Activated CD8-positive, alpha-beta T cell treated with anti-CD3 and anti-CD28 coated beads, Interleukin-2, amount 10 ng/mL, durations not matched to agents 7 days and 5 days (primary cell): ENCODE measurements at regions not wholly inside any gene's neighbourhood (a gene's known extent, or its start where the extent isn't known, plus 50 kb on each side); places are given as distances from the start of the nearest gene placed in this dataset.
"Not testable (repeated sequence)": the region's sequence is repeated elsewhere in the genome, so short reads cannot be mapped to it uniquely, and the experiment has no call there.

Experiments used
- ATAC-seq: fragments of 150-1000 bp; cut with Tn5 transposase; one replicate; pipeline ENCODE4 v1.10.0; 2021; ENCODE audit warnings: moderate library complexity
- CTCF ChIA-PET: fragments of 350-600 bp; sonication (Branson Sonifier 250); formaldehyde crosslinking; loops from one replicate; lab custom pipeline; 2021; ENCODE audit warnings: antibody characterized with exemption; lab: Charles Lee
- POLR2A ChIA-PET: fragments of 350-600 bp; sonication (Branson Sonifier 250); formaldehyde crosslinking; loops from one replicate; lab custom pipeline; 2021; ENCODE audit warnings: antibody characterized with exemption; lab: Charles Lee
- DNase-seq: peaks from one replicate; pipeline ENCODE4 v3.0.0-alpha.2; 2020
- H3K27ac Mint-ChIP-seq: one replicate; pipeline ENCODE4 v1.8.0; 2021; ENCODE audit warnings: mild to moderate bottlenecking, mixed read lengths
- H3K27me3 Mint-ChIP-seq: one replicate; pipeline ENCODE4 v1.8.0; 2021; ENCODE audit warnings: low read depth, mixed read lengths
- H3K36me3 Mint-ChIP-seq: one replicate; pipeline ENCODE4 v1.8.0; 2021; ENCODE audit warnings: low read depth, mixed read lengths
- H3K4me1 Mint-ChIP-seq: one replicate; pipeline ENCODE4 v1.8.0; 2021; ENCODE audit warnings: low read depth, mixed read lengths
- H3K4me3 Mint-ChIP-seq: one replicate; pipeline ENCODE4 v1.8.0; 2021; ENCODE audit warnings: mild to moderate bottlenecking, mixed read lengths
- H3K9me3 Mint-ChIP-seq: one replicate; pipeline ENCODE4 v1.8.0; 2022; ENCODE audit warnings: mixed read lengths; ENCODE audit not compliant: insufficient read depth

DNA sequence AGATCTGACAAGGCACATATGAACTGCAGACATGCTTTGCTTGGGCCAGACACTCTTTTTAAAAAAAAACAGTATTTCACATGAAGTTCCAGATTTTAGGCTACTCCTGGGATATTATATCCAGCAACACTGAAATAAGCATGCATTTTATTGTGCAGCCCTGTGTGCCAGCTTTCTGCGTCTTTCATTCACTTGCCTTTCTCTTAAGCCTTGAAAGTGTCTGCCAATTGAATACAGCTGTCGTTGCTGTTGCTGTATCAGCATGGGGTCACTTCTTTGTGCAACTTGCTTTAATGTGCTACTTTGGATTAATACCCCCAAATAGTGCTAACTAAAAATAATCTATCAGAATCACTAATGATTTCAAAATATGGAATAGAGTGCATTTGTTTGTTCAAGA lies 657.8 kb downstream of the SLITRK6 start:
- Mint-ChIP-seq H3K4me1 (no peaks in the 10 kb centered on the region), H3K27me3 (no peaks in the 10 kb centered on the region), H3K4me3 (no peak overlapping the region), H3K27ac (no peak overlapping the region), H3K36me3 (no peaks in the 10 kb centered on the region), H3K9me3 (peaks cover 4% of the 10 kb centered on the region)
- ATAC-seq (no peak), DNase-seq (no peak)
- ChIA-PET CTCF (no interaction called here), POLR2A (no interaction called here)

DNA sequence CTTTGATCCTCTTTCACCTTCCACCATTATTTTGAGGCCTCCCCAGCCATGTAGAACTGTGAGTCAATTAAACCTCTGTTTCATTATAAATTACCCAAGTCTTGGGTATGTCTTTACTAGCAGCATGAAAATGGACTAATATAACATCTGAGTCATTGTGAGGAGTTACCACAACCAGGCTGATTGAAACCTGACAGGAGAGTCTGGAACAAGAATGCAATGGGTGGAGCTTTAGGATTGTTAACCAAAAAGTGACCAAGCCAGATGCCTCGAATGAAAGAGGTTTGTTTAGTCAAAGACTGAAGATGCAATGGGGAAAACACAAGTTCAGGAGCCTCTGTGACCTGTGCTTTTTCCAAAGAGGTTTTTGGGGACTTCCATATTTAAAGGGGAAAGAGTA lies 659.0 kb downstream of the SLITRK6 start:
- ATAC-seq: no peak
- H3K9me3 Mint-ChIP-seq: peaks cover 4% of the 10 kb centered on the region
- H3K36me3 Mint-ChIP-seq: no peaks in the 10 kb centered on the region
- DNase-seq: no peak
- H3K27ac Mint-ChIP-seq: no peak overlapping the region
- no peaks in the 10 kb centered on the region for H3K27me3 Mint-ChIP-seq
- ChIA-PET POLR2A (no interaction called here), CTCF (no interaction called here)
- H3K4me3 Mint-ChIP-seq: no peak overlapping the region
- no peaks in the 10 kb centered on the region for H3K4me1 Mint-ChIP-seq

DNA sequence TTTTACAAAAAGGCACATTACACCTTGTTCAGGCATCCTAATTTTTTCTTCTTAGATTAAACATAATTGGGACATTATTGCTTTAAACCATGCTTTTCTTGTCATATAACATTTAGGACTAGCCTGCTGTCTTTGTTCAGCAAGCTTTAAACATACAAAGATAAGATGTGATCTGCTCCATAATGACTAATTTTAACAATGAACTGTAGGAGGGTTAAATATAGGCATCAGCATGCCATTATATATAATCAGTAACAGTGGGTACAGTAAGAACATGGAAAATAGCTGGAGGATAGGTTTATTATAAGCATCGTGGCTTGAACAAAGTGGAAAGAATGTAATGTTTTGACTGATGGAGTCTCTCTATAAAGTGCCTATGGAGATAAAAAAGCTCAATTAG lies 661.7 kb downstream of the SLITRK6 start:
- H3K36me3 Mint-ChIP-seq: no peaks in the 10 kb centered on the region
- ATAC-seq (no peak), DNase-seq (no peak)
- H3K27me3 Mint-ChIP-seq: no peaks in the 10 kb centered on the region
- H3K4me1 Mint-ChIP-seq: no peaks in the 10 kb centered on the region
- H3K4me3 Mint-ChIP-seq: no peak overlapping the region
- peaks cover 4% of the 10 kb centered on the region for H3K9me3 Mint-ChIP-seq
- ChIA-PET CTCF (no interaction called here), POLR2A (no interaction called here)
- H3K27ac Mint-ChIP-seq: no peak overlapping the region

DNA sequence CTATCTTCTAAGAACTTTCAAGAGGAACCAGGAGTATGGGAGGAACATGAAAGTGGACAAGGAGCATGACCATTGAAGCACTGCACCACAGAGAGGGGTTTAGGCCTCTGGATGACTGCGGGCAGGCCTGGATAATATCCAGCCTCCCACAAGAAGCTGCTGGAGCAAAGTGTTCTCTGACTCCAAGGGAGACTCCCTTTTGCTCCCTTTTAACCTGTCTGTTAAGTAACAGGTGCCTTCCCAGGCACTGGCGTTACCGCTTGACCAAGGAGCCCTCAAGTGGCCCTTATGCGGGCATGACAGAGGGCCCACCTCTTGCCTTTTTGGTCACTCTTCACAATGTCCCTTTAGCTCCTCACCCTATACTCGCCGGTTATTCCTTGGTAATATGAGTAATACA lies 666.2 kb downstream of the SLITRK6 start:
- H3K4me3 Mint-ChIP-seq: no peak overlapping the region
- ATAC-seq: no peak
- H3K9me3 Mint-ChIP-seq: peaks cover 4% of the 10 kb centered on the region
- H3K4me1 Mint-ChIP-seq: no peaks in the 10 kb centered on the region
- POLR2A ChIA-PET: no interaction called here
- CTCF ChIA-PET: no interaction called here
- no peak for DNase-seq
- H3K36me3 Mint-ChIP-seq: no peaks in the 10 kb centered on the region
- H3K27me3 Mint-ChIP-seq: no peaks in the 10 kb centered on the region
- H3K27ac Mint-ChIP-seq: no peak overlapping the region

DNA sequence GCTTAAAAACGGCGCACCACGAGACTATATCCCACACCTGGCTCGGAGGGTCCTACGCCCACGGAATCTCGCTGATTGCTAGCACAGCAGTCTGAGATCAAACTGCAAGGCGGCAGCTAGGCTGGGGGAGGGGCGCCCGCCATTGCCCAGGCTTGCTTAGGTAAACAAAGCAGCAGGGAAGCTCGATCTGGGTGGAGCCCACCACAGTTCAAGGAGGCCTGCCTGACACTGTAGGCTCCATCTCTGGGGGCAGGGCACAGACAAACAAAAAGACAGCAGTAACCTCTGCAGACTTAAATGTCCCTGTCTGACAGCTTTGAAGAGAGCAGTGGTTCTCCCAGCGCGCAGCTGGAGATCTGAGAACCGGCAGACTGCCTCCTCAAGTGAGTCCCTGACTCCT lies 675.7 kb downstream of the SLITRK6 start:
- DNase-seq, H3K4me1 Mint-ChIP-seq, H3K36me3 Mint-ChIP-seq, H3K4me3 Mint-ChIP-seq, H3K27ac Mint-ChIP-seq, CTCF ChIA-PET, ATAC-seq, H3K27me3 Mint-ChIP-seq, POLR2A ChIA-PET, H3K9me3 Mint-ChIP-seq: not testable (repeated sequence)

DNA sequence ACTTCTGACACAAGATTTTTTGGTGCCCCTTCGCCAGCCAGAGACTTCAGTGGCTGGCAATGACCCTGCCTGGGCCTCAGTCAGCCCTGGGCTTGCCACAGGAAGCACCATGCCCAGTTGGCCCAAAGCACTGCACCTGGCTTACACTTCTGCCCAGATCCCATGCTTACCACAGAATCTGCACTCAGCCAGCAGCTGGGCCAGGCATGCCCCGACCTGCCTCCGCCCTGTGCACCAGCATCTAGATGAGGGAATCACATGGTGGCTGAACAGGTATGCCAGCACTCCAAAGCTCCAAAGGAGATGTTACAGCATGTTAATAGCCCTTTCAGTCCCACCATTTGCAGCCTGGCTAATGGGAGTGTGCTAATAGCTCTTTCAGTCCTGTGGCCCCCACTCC lies 690.9 kb downstream of the SLITRK6 start:
- Mint-ChIP-seq H3K27ac (no peak overlapping the region), H3K4me1 (no peaks in the 10 kb centered on the region), H3K27me3 (no peaks in the 10 kb centered on the region), H3K9me3 (peaks cover 13% of the 10 kb centered on the region), H3K36me3 (no peaks in the 10 kb centered on the region), H3K4me3 (no peak overlapping the region)
- no peak for DNase-seq
- ChIA-PET POLR2A (no interaction called here), CTCF (no interaction called here)
- no peak for ATAC-seq

DNA sequence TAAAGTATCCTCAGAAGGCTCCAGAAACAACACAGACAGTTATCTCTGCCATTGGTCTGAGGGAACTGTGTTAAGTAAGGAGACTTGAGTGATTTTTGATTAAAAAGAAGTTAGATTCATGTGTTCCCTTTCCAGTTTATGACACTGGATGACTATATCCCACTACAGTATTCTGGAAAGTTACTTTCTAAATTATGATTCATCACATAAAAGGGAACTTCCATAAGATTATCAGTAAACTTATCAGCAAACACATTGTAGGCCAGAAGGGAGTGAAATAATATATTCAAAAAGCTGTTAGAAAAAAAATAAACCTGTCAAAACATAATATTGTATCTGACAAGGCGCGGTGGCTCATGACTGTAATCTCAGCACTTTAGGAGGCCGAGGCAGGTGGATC lies 700.0 kb downstream of the SLITRK6 start:
- POLR2A ChIA-PET: no interaction called here
- Mint-ChIP-seq H3K27me3 (no peaks in the 10 kb centered on the region), H3K9me3 (peaks cover 15% of the 10 kb centered on the region), H3K4me3 (no peak overlapping the region), H3K36me3 (no peaks in the 10 kb centered on the region), H3K4me1 (no peaks in the 10 kb centered on the region), H3K27ac (no peak overlapping the region)
- ATAC-seq (no peak), DNase-seq (no peak)
- CTCF ChIA-PET: no interaction called here

DNA sequence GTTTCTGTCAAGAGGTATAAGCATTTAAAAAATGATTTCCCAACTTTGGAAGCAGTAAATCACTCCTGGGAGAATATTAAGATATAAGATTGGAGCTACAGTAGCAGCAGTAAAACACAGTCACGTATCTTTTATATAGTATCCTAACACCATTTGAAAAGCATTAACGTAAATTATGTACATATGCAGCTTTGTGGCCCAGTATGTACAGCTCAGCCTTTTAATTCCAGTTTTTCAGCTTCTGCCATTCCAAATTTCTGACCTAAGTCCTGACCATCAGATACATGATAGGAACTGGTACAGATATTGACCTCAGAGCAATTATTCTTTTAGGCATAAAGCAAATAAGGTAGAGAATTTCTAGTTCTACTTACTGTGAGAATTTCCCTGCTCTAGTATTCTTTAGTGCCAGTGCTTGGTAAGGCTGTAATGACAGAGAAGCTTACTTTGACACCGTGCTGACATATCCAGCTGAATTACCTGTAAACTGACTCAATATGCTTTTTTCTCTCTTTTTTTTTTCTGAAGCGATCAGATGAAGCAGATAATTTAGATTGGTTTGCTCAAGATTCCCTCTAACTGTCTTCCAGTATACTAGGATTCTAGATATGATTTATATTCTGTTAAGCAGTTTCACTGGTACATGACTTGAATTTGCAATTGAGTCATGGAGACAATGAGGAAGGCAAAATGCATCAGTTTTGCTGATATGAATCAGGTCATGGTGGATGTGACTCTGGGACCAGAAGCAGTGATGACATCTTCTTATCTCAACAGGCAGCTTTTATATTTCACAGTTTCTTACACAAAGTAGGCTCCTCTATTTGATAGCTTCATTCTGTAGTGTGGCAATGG lies 703.6 kb downstream of the SLITRK6 start:
- DNase-seq (no peak), ATAC-seq (no peak)
- CTCF ChIA-PET: no interaction called here
- Mint-ChIP-seq H3K4me1 (no peaks in the 10 kb centered on the region), H3K36me3 (no peaks in the 10 kb centered on the region), H3K9me3 (peaks cover 3% of the 10 kb centered on the region), H3K4me3 (no peak overlapping the region), H3K27ac (no peak overlapping the region), H3K27me3 (no peaks in the 10 kb centered on the region)
- POLR2A ChIA-PET: no interaction called here

DNA sequence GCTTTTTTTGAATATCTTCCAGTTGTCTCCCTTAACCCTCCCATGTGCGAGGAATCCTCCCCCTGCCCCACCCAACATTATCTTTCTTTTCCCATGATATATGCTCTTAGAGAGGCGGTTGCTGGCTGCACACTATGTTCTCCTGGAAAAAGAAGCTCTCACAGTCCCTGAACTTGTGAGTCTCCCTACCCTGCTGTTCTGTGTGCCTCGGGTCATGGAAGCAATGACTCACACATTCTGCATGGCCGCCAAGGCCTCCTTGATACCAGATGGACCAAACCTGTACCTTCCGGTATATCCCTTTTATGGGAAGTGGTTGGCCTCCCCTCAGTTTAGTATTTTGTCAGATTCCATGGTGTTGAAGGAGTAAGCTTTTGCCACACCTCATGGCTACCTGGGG lies 705.4 kb downstream of the SLITRK6 start:
- POLR2A ChIA-PET: no interaction called here
- CTCF ChIA-PET: no interaction called here
- H3K27ac Mint-ChIP-seq: no peak overlapping the region
- no peaks in the 10 kb centered on the region for H3K4me1 Mint-ChIP-seq
- peaks cover 7% of the 10 kb centered on the region for H3K9me3 Mint-ChIP-seq
- ATAC-seq: no peak
- DNase-seq: no peak
- no peaks in the 10 kb centered on the region for H3K36me3 Mint-ChIP-seq
- H3K4me3 Mint-ChIP-seq: no peak overlapping the region
- H3K27me3 Mint-ChIP-seq: no peaks in the 10 kb centered on the region

DNA sequence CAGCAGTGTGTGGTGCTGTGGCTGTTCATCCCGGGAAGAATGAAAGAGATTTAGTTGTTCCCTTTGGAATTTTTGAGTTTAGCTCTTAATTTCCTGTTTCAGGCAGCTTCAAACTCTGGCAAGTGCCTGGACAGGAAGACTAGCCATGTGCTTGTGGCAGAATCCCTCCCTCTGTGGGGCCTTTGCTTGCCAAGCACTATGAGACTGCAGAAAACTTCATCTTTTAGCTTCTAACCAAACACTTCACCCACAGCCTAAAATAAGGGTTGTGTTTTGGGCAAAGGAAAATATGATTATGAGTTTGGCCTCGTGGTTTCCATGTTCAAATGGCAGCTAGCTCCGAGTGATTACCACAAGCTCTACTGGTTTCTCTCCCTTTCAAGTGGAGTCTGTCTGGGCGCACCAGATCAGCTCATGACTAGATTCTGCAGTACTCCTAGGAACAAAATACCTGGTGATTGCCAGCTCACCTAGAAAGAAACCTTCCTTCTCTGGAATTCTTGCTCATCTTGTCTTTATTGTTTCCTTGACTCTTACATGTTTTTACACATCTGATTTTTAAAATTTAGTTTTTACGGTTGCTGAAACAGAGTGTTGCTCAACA lies 707.5 kb downstream of the SLITRK6 start:
- CTCF ChIA-PET: no interaction called here
- Mint-ChIP-seq H3K4me1 (no peaks in the 10 kb centered on the region), H3K27me3 (no peaks in the 10 kb centered on the region), H3K36me3 (no peaks in the 10 kb centered on the region), H3K9me3 (peaks cover 10% of the 10 kb centered on the region), H3K27ac (no peak overlapping the region), H3K4me3 (no peak overlapping the region)
- DNase-seq: no peak
- POLR2A ChIA-PET: no interaction called here
- no peak for ATAC-seq

DNA sequence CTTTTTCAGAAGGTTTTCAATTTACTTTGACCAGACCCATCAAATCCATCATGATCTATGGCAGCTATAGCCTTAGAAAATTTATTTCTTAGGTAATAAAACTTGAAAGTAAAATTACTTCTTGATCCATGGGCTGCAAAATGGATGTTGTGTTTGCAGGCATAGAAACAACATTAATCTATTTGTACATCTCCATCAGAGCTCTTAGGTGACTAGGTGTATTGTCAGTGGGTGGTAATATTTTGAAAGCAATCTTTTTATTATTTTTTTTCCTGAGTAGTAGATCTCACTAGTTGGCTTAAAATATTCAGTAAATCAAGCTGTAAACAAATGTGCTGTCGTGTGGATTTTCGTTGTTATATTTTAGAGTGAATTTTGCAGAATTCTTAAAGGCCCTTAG lies 710.0 kb downstream of the SLITRK6 start:
- ChIA-PET CTCF (no interaction called here), POLR2A (no interaction called here)
- Mint-ChIP-seq H3K27me3 (no peaks in the 10 kb centered on the region), H3K36me3 (no peaks in the 10 kb centered on the region), H3K27ac (no peak overlapping the region), H3K4me1 (no peaks in the 10 kb centered on the region), H3K9me3 (peaks cover 10% of the 10 kb centered on the region), H3K4me3 (no peak overlapping the region)
- no peak for DNase-seq
- ATAC-seq: no peak

DNA sequence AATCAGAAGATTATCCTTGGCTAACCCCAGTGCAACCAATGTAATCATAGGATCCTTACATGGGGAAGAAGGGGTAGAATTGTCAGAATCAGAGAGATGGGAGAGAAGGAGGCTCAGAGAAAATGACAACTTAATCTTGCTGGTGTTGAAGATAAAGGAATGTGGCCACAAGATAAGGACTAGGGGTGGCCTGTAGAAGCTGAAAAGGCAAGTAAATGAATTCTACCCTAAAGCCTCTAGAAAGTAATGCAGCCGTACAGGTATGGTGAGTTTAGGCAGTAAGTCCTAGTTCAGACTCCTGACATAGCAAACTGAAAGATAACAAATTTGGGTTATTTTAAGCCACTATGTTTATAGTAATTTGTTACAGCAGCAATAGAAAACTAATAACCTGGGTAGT lies 718.5 kb downstream of the SLITRK6 start:
- Mint-ChIP-seq H3K9me3 (no peaks in the 10 kb centered on the region), H3K36me3 (no peaks in the 10 kb centered on the region), H3K4me1 (no peaks in the 10 kb centered on the region), H3K27me3 (no peaks in the 10 kb centered on the region), H3K4me3 (no peak overlapping the region), H3K27ac (no peak overlapping the region)
- ChIA-PET CTCF (no interaction called here), POLR2A (no interaction called here)
- ATAC-seq: no peak
- DNase-seq: no peak
